ENCODE measurements at regions not wholly inside any gene's neighbourhood (a gene's known extent, or its start where the extent isn't known, plus 50 kb on each side); places are given as distances from the start of the nearest gene placed in this dataset.

GRCh38 chr5:90201923-90202322 is 207.6 kb downstream of the CETN3 start:
- Histone ChIP-seq H3K27ac (replicated peaks) (no peak overlapping the region), H3K27me3 (ENCODE audit: low read depth) (no peaks in the 10 kb centered on the region), H3K36me3 (no peaks in the 10 kb centered on the region), H3K4me1 (no peaks in the 10 kb centered on the region), H3K4me3 (no peak overlapping the region), H3K9me3 (replicated peaks) (peaks cover 24% of the 10 kb centered on the region)
- no peak for DNase-seq
- intact Hi-C loops (cut with micrococcal nuclease) = no loop called here
- TF ChIP-seq CTCF (IDR thresholded peaks at IDR 0.05; ENCODE audit: borderline replicate concordance) = no peak

- Histone ChIP-seq H3K36me3 (no peaks in the 10 kb centered on the region), H3K27me3 (ENCODE audit: low read depth) (no peaks in the 10 kb centered on the region), H3K9me3 (replicated peaks) (no peaks in the 10 kb centered on the region), H3K4me3 (no peak overlapping the region), H3K27ac (replicated peaks) (no peak overlapping the region), H3K4me1 (no peaks in the 10 kb centered on the region)
- no peak for DNase-seq
- no peak for TF ChIP-seq CTCF (IDR thresholded peaks at IDR 0.05; ENCODE audit: borderline replicate concordance)
- intact Hi-C loops (cut with micrococcal nuclease) = no loop called here
These were observed 216.3 kb downstream of the CETN3 start for GRCh38 chr5:90193185-90193822.

GRCh38 chr5:90191352-90192045 is 218.1 kb downstream of the CETN3 start:
- Histone ChIP-seq H3K36me3 (no peaks in the 10 kb centered on the region), H3K4me3 (no peak overlapping the region), H3K27ac (replicated peaks) (no peak overlapping the region), H3K4me1 (no peaks in the 10 kb centered on the region), H3K27me3 (ENCODE audit: low read depth) (no peaks in the 10 kb centered on the region), H3K9me3 (replicated peaks) (no peaks in the 10 kb centered on the region)
- no peak for TF ChIP-seq CTCF (IDR thresholded peaks at IDR 0.05; ENCODE audit: borderline replicate concordance)
- no peak for DNase-seq
- intact Hi-C loops (cut with micrococcal nuclease) = no loop called here

- H3K9me3 ChIP-seq (replicated peaks) = no peaks in the 10 kb centered on the region
- H3K4me3 ChIP-seq = no peak overlapping the region
- H3K27ac ChIP-seq (replicated peaks) = no peak overlapping the region
- no peak for TF ChIP-seq CTCF (IDR thresholded peaks at IDR 0.05; ENCODE audit: borderline replicate concordance)
- H3K4me1 ChIP-seq = no peaks in the 10 kb centered on the region
- intact Hi-C loops (cut with micrococcal nuclease) = no loop called here
- no peaks in the 10 kb centered on the region for H3K27me3 ChIP-seq (ENCODE audit: low read depth)
- no peak for DNase-seq
- no peaks in the 10 kb centered on the region for H3K36me3 ChIP-seq
These were observed 223.6 kb downstream of the CETN3 start for GRCh38 chr5:90185897-90186468.

- no peak for DNase-seq
- intact Hi-C loops (cut with micrococcal nuclease) = no loop called here
- H3K36me3 ChIP-seq = no peaks in the 10 kb centered on the region
- no peak overlapping the region for H3K27ac ChIP-seq (replicated peaks)
- no peak overlapping the region for H3K4me3 ChIP-seq
- peaks cover 3% of the 10 kb centered on the region for H3K9me3 ChIP-seq (replicated peaks)
- H3K4me1 ChIP-seq = no peaks in the 10 kb centered on the region
- no peaks in the 10 kb centered on the region for H3K27me3 ChIP-seq (ENCODE audit: low read depth)
- TF ChIP-seq CTCF (IDR thresholded peaks at IDR 0.05; ENCODE audit: borderline replicate concordance) = no peak
These were observed 224.8 kb downstream of the CETN3 start for GRCh38 chr5:90184764-90185163.

Data from left ventricle myocardium inferior (tissue), 1 donor.